ENCODE measurements at regions not wholly inside any gene's neighbourhood (a gene's known extent, or its start where the extent isn't known, plus 50 kb on each side); places are given as distances from the start of the nearest gene placed in this dataset.

- TF ChIP-seq CTCF (IDR thresholded peaks at IDR 0.05; ENCODE audit: control insufficient read depth, extremely low read depth, insufficient read depth) = no peak
- DNase-seq (ENCODE audit: low read depth) = no peak
- no peak overlapping the region for H3K4me3 ChIP-seq (ENCODE audit: low read depth, low read length)
Observed at GRCh38 chr15:70192041-70192440, 94.3 kb upstream of the TLE3 start.

- DNase-seq (ENCODE audit: low read depth) = no peak
- no peak for TF ChIP-seq CTCF (IDR thresholded peaks at IDR 0.05; ENCODE audit: control insufficient read depth, extremely low read depth, insufficient read depth)
- H3K4me3 ChIP-seq (ENCODE audit: low read depth, low read length) = no peak overlapping the region
Observed at GRCh38 chr15:70190965-70191364, 93.2 kb upstream of the TLE3 start.

- DNase-seq (ENCODE audit: low read depth) = no peak
- no peak for TF ChIP-seq CTCF (IDR thresholded peaks at IDR 0.05; ENCODE audit: control insufficient read depth, extremely low read depth, insufficient read depth)
Observed at GRCh38 chr15:70189826-70190695, 92.3 kb upstream of the TLE3 start.

GRCh38 chr15:70188286-70188685 lies 90.6 kb upstream of the TLE3 start:
- TF ChIP-seq CTCF (IDR thresholded peaks at IDR 0.05; ENCODE audit: control insufficient read depth, extremely low read depth, insufficient read depth) = no peak
- no peak for DNase-seq (ENCODE audit: low read depth)
- H3K4me3 ChIP-seq (ENCODE audit: low read depth, low read length) = no peak overlapping the region

More at GRCh38 chr15:70189826-70190695, 92.3 kb upstream of the TLE3 start:
- H3K4me3 ChIP-seq (ENCODE audit: low read depth, low read length) = no peak overlapping the region

GRCh38 chr15:70187331-70187730 lies 89.6 kb upstream of the TLE3 start:
- H3K4me3 ChIP-seq (ENCODE audit: low read depth, low read length) = no peak overlapping the region
- DNase-seq (ENCODE audit: low read depth) = no peak
- no peak for TF ChIP-seq CTCF (IDR thresholded peaks at IDR 0.05; ENCODE audit: control insufficient read depth, extremely low read depth, insufficient read depth)

GRCh38 chr15:70186152-70186551 lies 88.4 kb upstream of the TLE3 start:
- no peak for TF ChIP-seq CTCF (IDR thresholded peaks at IDR 0.05; ENCODE audit: control insufficient read depth, extremely low read depth, insufficient read depth)
- no peak for DNase-seq (ENCODE audit: low read depth)
- no peak overlapping the region for H3K4me3 ChIP-seq (ENCODE audit: low read depth, low read length)
